Activated CD4-positive, alpha-beta T cell treated with anti-CD3 and anti-CD28 coated beads for 24 hours (primary cell): ENCODE measurements at regions not wholly inside any gene's neighbourhood (a gene's known extent, or its start where the extent isn't known, plus 50 kb on each side); places are given as distances from the start of the nearest gene placed in this dataset.

Experiments
- DNase-seq, 2 donors: peaks; one replicate each; pipeline ENCODE4 v3.0.0-alpha.2; 2020; ENCODE audit warnings: low read depth in 2 of 2

GRCh38 chr21:40901691-40902090 is 54.7 kb upstream of the DSCAM start:
- no peak for DNase-seq

GRCh38 chr21:40902299-40902698 is 55.3 kb upstream of the DSCAM start:
- DNase-seq, result no peak

GRCh38 chr21:40902993-40903392 is 56.0 kb upstream of the DSCAM start:
- DNase-seq, result no peak

GRCh38 chr21:40905251-40905650 is 58.3 kb upstream of the DSCAM start:
- no peak for DNase-seq

- DNase-seq, result no peak
These were observed 65.4 kb upstream of the DSCAM start for GRCh38 chr21:40912375-40912774.

GRCh38 chr21:40915114-40915513 is 68.2 kb upstream of the DSCAM start:
- DNase-seq, result no peak

GRCh38 chr21:40923407-40923806 is 76.4 kb upstream of the DSCAM start:
- no peak for DNase-seq

- no peak for DNase-seq
These were observed 76.9 kb upstream of the DSCAM start for GRCh38 chr21:40923901-40924300.

GRCh38 chr21:40924641-40925040 is 77.7 kb upstream of the DSCAM start:
- DNase-seq, result no peak

GRCh38 chr21:40926238-40926637 is 79.3 kb upstream of the DSCAM start:
- no peak for DNase-seq

GRCh38 chr21:40929833-40930232 is 82.9 kb upstream of the DSCAM start:
- DNase-seq, result no peak

- no peak for DNase-seq
These were observed 84.2 kb upstream of the DSCAM start for GRCh38 chr21:40931197-40931596.

GRCh38 chr21:40936178-40936577 is 89.2 kb upstream of the DSCAM start:
- DNase-seq, result no peak

- DNase-seq, result no peak
These were observed 89.9 kb upstream of the DSCAM start for GRCh38 chr21:40936771-40937261.

GRCh38 chr21:40938078-40938477 is 91.1 kb upstream of the DSCAM start:
- DNase-seq, result no peak

GRCh38 chr21:40938611-40939010 is 91.7 kb upstream of the DSCAM start:
- DNase-seq, result no peak

- DNase-seq, result no peak
These were observed 100.8 kb upstream of the DSCAM start for GRCh38 chr21:40947713-40948112.

- DNase-seq, result no peak
These were observed 104.0 kb upstream of the DSCAM start for GRCh38 chr21:40950970-40951369.

- DNase-seq, result no peak
These were observed 105.8 kb upstream of the DSCAM start for GRCh38 chr21:40952551-40953323.

GRCh38 chr21:40964691-40965090 is 117.7 kb upstream of the DSCAM start:
- no peak for DNase-seq

GRCh38 chr21:40967771-40968170 is 120.8 kb upstream of the DSCAM start:
- no peak for DNase-seq

GRCh38 chr21:40972151-40972550 is 125.2 kb upstream of the DSCAM start:
- DNase-seq, result no peak

GRCh38 chr21:40976198-40977109 is 129.5 kb upstream of the DSCAM start:
- DNase-seq, result no peak
